HG02870 (cell line): ENCODE measurements at regions not wholly inside any gene's neighbourhood (a gene's known extent, or its start where the extent isn't known, plus 50 kb on each side); places are given as distances from the start of the nearest gene placed in this dataset.
"Not testable (repeated sequence)": the region's sequence is repeated elsewhere in the genome, so short reads cannot be mapped to it uniquely, and the experiment has no call there.

Source experiments
- ATAC-seq: cut with Tn5 transposase; IDR thresholded peaks from one replicate; pipeline ENCODE4 v1.9.1; 2021; ENCODE audit warnings: mild to moderate bottlenecking, moderate library complexity; ENCODE audit not compliant: unreplicated experiment

DNA sequence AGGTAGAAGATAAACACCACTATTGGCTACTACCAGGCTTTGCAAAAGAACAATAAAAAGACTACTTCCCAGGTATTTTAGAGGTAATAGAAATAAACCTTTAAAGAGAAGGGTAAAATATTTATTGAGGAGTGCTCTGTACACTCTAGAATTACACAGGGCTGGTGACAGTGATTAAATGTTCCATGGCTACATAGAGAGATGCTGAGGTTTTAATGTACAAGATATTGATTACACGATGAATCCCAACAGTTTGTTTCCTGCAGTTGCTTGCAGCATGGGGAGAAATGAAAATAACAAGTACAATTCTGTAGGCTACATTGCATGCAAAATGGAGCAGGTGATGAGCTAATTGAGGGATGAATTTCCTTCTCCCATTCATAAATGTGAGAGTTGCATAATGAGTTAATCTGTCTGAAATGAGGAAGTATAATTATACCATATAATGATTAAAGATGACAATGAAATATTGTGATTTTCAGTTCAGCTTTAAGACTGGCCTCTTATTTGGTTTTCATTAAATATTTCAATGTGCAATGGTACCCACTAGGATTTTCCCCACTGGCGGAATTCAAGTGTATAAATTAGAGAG is 266.1 kb downstream of the SOCS6 start:
- no peak for ATAC-seq

- ATAC-seq = no peak
Measured at GRCh38 chr18:70553936-70554260, 265.1 kb downstream of the SOCS6 start.

DNA sequence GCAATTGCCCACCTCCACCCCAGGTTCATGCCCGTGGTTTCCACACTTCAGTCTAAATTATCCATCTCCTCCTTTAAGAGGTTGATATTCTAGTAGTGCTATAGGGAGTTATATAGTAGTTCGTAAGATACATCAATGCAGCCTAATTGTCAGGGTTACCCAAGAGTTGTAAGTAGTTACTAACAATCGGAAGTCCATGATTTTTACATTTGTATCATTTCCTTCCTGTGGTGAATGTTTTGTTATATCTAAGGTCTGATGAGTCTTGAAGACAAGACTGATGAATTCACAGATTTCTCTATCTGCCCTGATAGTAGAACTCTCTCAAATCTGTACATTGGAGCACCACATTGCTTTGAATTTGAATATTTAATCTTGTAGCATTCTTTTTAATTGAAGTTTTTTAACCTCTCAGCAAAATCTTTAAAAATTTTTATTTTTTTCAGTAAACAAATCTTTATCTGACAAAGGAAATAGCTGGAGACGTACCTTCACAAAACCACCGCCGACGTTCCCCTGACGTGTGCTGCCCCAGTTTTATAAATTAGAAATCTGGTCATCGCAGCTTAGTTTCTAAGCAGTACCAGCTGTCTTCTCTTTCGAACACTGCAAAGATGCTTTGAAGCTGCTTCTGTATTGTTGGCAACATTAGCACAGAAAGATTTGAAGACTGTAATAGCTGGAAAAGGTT is 264.5 kb downstream of the SOCS6 start:
- no peak for ATAC-seq

DNA sequence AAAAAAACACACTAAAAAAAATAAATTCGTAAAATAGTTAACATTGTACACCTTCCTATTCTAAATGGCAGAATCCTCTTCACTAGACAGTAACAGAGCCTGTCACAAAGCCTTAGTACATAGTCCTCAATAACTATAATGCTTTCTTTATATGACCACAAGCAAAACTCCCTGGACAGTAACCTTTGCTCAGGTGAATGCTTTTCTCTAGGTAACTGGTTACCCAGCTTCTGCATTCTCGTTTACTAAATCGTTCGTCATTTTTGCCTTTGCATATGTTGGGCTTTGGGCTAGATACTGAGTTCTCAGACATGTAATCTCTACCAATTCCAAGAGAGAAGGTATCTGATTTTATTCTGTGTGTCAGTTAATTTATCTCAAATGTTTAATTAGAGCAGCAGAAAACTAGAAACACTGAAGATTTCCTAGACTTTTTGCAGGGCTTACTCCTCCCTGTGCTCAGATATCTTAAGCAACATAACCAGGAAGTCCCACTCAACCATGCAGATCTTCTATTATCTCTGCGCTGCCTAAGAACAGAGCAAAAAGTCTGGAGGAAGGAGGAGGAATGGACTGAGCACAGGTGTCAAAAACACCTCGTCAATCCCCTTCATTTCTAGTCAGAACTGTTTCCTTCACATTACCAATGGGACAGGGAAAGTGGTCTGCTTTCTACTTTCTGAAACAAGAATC is 247.7 kb downstream of the SOCS6 start:
- ATAC-seq = no peak

DNA sequence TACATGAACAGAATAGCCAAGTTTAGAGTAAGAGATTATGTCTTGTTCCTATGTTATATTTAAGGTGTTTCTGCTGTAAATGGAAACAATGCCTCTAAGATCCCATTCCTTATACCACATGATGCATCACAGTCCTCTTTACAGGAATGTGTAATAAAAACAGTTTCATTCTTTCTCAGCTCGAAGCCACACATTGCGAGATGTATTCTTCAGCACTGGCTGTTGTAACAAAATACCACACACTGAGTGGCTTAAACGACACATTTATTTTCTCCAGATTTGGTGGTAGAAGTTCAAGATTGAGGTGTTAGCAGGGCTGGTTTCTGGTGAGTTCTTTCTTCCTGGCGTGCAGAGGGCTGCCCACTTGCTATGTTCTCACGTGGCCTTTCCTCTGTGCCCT is 246.2 kb downstream of the SOCS6 start:
- no peak for ATAC-seq

- not testable (repeated sequence) for ATAC-seq
Measured at GRCh38 chr18:70525322-70525721, 236.5 kb downstream of the SOCS6 start.

- ATAC-seq = no peak
Measured at GRCh38 chr18:70523792-70524182, 234.9 kb downstream of the SOCS6 start.

- ATAC-seq = no peak
Measured at GRCh38 chr18:70523035-70523791, 234.4 kb downstream of the SOCS6 start.

GRCh38 chr18:70522183-70522680 is 233.4 kb downstream of the SOCS6 start:
- ATAC-seq = no peak

DNA sequence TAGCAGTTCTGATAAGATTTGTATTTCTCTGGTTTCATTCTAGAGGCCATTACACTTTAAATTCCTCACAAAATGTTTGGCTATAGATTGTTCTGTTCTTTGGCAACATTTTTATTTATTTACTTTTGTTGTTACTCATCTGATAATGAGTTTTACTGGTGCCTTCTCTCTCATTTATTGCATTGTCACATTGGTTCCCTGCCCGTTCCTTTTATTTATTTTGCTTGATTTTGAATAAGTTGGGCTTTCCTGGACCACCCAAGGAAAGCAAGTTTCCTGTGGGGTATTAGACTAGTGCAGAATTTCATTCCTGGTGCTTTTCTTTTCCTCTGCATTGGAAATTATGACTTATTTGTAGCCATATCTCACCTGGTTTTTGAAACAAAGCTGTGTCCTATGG is 232.0 kb downstream of the SOCS6 start:
- no peak for ATAC-seq

- ATAC-seq = no peak
Measured at GRCh38 chr18:70513502-70514171, 224.8 kb downstream of the SOCS6 start.

DNA sequence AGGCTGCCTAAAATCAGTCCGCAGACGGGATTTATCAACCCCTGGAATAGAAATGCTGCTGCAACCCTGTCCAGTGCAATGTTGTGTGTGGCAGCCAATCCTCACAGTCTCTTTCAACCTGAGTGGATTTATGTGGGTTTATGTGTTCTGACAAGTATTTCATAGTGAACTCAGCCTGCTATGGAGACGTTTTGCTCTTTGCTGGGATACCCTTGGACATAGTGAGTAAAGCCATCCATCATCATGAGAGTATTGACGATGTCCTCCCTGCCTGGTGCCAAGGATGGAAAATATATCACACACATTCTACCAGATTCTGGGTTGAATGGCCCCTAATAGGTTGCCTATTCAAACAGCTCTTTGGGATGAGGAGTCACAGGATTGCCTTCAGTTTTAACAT is 219.1 kb downstream of the SOCS6 start:
- no peak for ATAC-seq

DNA sequence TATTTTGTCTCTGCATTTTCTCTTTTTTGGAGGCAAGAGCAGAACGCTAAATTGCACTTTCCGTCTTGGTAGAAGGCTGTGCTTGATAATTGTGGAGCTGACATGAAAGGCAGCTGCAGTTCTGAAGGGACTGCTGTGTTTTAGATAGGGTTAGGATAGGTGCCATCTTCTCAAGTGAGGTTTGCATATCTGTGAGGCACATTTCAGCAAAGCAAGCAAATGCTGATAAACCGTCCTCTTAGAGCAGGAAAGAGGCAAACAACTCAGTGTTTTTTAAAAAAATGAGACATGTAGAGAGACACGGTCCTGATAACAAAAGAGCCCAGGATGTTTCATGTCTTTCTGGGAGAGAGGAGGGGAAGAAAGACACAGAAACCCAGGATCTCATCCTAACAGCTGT is 217.7 kb downstream of the SOCS6 start:
- no peak for ATAC-seq

DNA sequence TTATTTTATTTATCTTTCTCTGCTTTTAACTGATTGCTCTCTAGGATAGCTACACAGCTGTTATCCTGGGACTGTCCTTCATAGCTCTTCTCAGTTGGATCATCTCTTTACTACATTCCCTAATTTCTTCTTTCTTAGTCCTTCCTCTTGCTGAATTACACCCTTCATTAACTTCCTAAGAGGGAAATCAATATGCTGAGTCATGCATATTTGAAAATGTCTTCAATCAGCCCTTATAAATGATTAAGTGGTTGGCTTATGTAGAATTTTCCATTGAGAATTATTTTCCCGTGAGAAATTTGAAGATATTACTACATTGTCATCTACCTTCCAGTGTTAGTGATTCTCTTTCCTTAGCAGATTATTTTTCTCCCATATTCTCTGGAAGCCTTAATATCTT is 214.2 kb downstream of the SOCS6 start:
- ATAC-seq = no peak

GRCh38 chr18:70501358-70501757 is 212.5 kb downstream of the SOCS6 start:
- ATAC-seq = no peak

DNA sequence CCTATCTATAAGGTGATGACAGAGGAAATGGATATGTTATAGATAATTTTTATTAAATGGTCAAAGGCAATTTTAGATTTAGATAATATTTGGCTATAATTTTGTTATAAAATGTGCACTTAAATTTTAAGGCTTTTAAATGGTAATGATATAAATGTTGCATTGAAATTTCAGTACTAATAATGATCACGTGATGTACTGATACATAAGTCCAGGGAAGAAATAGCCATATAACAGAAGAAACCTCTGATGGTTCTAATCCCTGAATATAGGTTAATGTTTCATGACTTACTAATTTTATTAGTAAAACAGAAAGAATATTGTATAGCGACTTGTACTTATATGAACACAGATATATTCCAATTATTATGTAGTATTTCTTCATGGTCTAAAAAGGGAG is 211.9 kb downstream of the SOCS6 start:
- ATAC-seq = no peak

DNA sequence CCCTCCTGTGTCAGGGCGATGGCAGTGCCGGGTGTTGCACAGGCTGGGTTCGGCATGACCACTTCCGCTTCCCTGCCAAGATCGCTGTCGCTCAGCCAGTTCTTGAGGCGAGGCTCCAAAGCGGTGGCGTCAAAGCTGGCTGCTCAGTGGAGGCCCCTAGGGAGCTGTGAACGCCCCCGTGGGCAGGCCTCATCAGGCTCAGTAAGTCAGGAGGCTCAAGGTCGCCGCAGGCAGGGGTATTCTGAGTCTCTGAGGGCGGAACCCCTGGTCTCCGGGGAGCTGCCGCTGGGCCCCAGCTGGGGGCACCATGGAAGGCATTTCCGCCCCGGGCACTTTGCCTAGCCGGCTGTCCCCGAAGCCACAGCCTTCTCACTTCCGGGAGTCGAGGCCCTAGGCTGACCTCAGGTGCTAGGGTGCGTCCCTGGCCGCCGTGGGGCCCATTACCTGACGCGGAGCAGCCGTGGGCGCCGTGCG is 210.4 kb downstream of the SOCS6 start:
- no peak for ATAC-seq

DNA sequence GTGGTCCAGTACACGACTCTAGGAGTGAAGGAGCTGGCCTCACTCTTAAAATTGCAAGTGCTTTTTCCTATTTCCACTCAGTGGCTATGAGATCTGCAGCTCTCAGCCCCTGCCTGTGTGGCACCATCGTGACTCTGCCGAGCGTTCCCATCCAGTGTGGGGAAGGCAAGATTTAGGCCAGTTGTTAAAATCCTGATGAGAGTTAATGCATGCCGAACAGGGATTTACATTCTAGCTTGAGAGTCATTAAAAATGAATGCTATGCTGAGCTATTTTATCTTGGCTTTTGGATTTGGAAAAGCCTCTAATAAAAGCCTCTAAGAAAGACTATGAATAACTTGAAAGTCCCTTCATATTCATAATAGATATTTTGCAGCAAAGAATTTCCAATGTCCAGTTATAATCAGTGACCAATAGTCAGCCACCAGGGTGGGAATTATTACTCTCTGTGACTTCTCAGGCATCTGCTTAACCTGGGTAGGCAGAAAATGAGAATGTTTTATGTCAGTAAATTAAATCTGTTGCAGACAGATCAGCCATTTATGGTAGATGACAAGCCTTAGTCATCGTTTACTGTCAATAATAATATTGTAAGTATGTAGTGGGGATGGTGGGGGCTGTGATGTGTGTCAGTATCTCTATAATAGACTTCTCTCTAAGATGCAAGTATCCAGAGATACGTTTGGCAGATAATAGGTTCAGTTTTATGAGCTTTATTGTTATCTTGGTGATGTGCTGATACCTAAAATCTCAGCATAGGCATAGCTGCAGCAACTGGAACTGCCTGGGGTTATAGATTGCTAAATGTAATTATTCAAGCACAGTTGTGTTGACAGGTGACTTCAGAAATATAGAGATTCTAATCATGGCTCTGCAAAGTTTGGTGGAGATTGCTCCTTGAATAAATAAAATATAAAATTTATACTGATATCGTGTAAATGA is 207.8 kb downstream of the SOCS6 start:
- ATAC-seq = no peak

DNA sequence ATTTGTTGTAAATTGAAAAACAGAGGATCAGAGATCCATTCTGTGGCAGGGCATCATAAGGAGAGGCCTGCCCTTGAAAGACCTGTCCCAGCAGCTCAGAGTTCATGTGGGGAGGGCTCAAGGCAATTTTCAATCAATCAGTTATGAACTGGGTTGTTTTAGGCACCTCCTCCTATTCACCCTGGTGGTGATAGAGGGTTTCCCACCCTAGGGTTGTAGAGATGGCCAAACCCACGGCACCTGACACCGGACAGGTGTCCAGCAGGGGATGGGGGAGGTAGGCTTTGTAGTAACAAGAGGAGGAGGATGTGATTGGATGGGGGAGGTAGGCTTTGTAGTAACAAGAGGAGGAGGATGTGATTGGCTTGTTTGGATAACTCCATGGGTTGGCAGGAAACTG is 205.7 kb downstream of the SOCS6 start:
- ATAC-seq = no peak

GRCh38 chr18:70493461-70493860 is 204.6 kb downstream of the SOCS6 start:
- ATAC-seq = no peak
